GM12878 (cell line): ENCODE measurements at regions not wholly inside any gene's neighbourhood (a gene's known extent, or its start where the extent isn't known, plus 50 kb on each side); places are given as distances from the start of the nearest gene placed in this dataset.

Experiments used
- CHD4 ChIP-seq: fragments of 200-600 bp; sonication (generic); IDR thresholded peaks from 2 replicates; pipeline ENCODE4 v1.6.1; 2016; ENCODE audit warnings: mild to moderate bottlenecking
- HDGF ChIP-seq: fragments of 450-650 bp; IDR thresholded peaks from 2 replicates; pipeline ENCODE4 v1.6.1; 2016; ENCODE audit warnings: antibody characterized with exemption
- NR2C2 ChIP-seq: IDR thresholded peaks from 2 replicates; pipeline ENCODE4 v1.6.1; 2011; ENCODE audit warnings: borderline replicate concordance, low read depth; ENCODE audit not compliant: control insufficient read depth, insufficient read length
- POLR2A ChIP-seq: IDR thresholded peaks from 2 replicates; pipeline ENCODE4 v1.6.1; 2011; ENCODE audit warnings: low read depth, mild to moderate bottlenecking, low read length
- SIN3A ChIP-seq: IDR thresholded peaks from 2 replicates; pipeline ENCODE4 v1.6.1; 2012; ENCODE audit warnings: low read depth, low read length, improper control_type of control experiment
- YY1 ChIP-seq: IDR thresholded peaks from 2 replicates; pipeline ENCODE4 v1.6.1; 2011; ENCODE audit warnings: low read depth, mild to moderate bottlenecking, low read length
- TF ChIP-seq, protein P1 (sequence below), 3 experiments: IDR thresholded peaks in 2 of 3; conservative IDR thresholded peaks in 1 of 3; 2 replicates each; pipeline ENCODE4 v1.5.1; 2011; ENCODE audit warnings: low read depth in 3 of 3, low read length in 3 of 3, mild to moderate bottlenecking in 3 of 3, control low read depth in 2 of 3, moderate library complexity in 2 of 3, inconsistent platforms in 1 of 3, mixed read lengths in 1 of 3; ENCODE audit not compliant: control insufficient read depth in 2 of 3, insufficient read depth in 1 of 3; ENCODE audit errors: extremely low read depth in 1 of 3
- TF ChIP-seq, protein P2 (sequence below): IDR thresholded peaks from 2 replicates; pipeline ENCODE4 v1.6.1; 2012; ENCODE audit warnings: mild to moderate bottlenecking, low read depth, low read length

DNA sequence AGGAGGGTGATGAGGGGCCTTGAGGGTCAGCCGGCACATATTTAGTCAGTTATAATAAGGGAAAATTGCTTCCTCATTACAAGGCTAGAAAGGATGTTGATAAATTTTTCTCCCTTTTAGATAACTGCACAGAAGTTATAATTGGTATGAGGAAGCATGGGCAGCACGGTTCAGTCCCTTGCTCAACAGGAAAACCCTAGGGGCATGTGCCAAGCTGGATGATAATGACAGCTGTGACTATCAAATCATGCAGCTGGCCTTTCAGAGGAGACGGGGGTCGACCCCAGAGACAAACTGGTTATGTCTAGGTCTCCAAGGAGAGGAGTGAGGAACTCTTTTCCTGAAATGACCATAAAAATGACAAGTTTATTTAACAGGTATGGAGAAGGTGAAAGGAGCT is 448.1 kb upstream of the VRK2 start:
- TF ChIP-seq CHD4 (no peak), NR2C2 (no peak), SIN3A (no peak), HDGF (no peak), YY1 (no peak), POLR2A (no peak)
- TF ChIP-seq, protein P1, sequence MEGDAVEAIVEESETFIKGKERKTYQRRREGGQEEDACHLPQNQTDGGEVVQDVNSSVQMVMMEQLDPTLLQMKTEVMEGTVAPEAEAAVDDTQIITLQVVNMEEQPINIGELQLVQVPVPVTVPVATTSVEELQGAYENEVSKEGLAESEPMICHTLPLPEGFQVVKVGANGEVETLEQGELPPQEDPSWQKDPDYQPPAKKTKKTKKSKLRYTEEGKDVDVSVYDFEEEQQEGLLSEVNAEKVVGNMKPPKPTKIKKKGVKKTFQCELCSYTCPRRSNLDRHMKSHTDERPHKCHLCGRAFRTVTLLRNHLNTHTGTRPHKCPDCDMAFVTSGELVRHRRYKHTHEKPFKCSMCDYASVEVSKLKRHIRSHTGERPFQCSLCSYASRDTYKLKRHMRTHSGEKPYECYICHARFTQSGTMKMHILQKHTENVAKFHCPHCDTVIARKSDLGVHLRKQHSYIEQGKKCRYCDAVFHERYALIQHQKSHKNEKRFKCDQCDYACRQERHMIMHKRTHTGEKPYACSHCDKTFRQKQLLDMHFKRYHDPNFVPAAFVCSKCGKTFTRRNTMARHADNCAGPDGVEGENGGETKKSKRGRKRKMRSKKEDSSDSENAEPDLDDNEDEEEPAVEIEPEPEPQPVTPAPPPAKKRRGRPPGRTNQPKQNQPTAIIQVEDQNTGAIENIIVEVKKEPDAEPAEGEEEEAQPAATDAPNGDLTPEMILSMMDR (IDR thresholded peaks at IDR 0.05 in 2 of 3, conservative IDR thresholded peaks at IDR 0.05 in 1 of 3; ENCODE audit: control insufficient read depth in 2 of 3, extremely low read depth in 1 of 3, insufficient read depth in 1 of 3, low read depth in 3 of 3, low read length in 3 of 3) = no peak
- TF ChIP-seq, protein P2, sequence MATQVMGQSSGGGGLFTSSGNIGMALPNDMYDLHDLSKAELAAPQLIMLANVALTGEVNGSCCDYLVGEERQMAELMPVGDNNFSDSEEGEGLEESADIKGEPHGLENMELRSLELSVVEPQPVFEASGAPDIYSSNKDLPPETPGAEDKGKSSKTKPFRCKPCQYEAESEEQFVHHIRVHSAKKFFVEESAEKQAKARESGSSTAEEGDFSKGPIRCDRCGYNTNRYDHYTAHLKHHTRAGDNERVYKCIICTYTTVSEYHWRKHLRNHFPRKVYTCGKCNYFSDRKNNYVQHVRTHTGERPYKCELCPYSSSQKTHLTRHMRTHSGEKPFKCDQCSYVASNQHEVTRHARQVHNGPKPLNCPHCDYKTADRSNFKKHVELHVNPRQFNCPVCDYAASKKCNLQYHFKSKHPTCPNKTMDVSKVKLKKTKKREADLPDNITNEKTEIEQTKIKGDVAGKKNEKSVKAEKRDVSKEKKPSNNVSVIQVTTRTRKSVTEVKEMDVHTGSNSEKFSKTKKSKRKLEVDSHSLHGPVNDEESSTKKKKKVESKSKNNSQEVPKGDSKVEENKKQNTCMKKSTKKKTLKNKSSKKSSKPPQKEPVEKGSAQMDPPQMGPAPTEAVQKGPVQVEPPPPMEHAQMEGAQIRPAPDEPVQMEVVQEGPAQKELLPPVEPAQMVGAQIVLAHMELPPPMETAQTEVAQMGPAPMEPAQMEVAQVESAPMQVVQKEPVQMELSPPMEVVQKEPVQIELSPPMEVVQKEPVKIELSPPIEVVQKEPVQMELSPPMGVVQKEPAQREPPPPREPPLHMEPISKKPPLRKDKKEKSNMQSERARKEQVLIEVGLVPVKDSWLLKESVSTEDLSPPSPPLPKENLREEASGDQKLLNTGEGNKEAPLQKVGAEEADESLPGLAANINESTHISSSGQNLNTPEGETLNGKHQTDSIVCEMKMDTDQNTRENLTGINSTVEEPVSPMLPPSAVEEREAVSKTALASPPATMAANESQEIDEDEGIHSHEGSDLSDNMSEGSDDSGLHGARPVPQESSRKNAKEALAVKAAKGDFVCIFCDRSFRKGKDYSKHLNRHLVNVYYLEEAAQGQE = no peak
